Stimulated activated CD4-positive, alpha-beta T cell treated with anti-CD3 and anti-CD28 coated beads, Interleukin-4, amount 100 ng/mL, for 4 hours (primary cell): ENCODE measurements at regions not wholly inside any gene's neighbourhood (a gene's known extent, or its start where the extent isn't known, plus 50 kb on each side); places are given as distances from the start of the nearest gene placed in this dataset.
"Not testable (repeated sequence)": the region's sequence is repeated elsewhere in the genome, so short reads cannot be mapped to it uniquely, and the experiment has no call there.

ENCODE experiments used
- DNase-seq, 2 experiments: peaks; one replicate each; pipeline ENCODE4 v3.0.0-alpha.2; 2020

GRCh38 chrX:829145-829544 lies 198.6 kb downstream of the SHOX start:
- no peak for DNase-seq

- no peak for DNase-seq
These were observed 197.9 kb downstream of the SHOX start for GRCh38 chrX:828411-828959.

GRCh38 chrX:826448-826847 lies 195.9 kb downstream of the SHOX start:
- DNase-seq, result no peak

- no peak for DNase-seq
These were observed 195.4 kb downstream of the SHOX start for GRCh38 chrX:825991-826390.

GRCh38 chrX:823073-823472 lies 192.5 kb downstream of the SHOX start:
- DNase-seq, result not testable (repeated sequence)

- DNase-seq, result no peak
These were observed 190.9 kb downstream of the SHOX start for GRCh38 chrX:821327-822107.

GRCh38 chrX:819684-820083 lies 189.1 kb downstream of the SHOX start:
- no peak for DNase-seq

- DNase-seq, result no peak
These were observed 187.2 kb downstream of the SHOX start for GRCh38 chrX:817759-818300.

GRCh38 chrX:817147-817546 lies 186.6 kb downstream of the SHOX start:
- not testable (repeated sequence) for DNase-seq

- DNase-seq, result no peak
These were observed 185.8 kb downstream of the SHOX start for GRCh38 chrX:816411-816810.

GRCh38 chrX:810186-810585 lies 179.6 kb downstream of the SHOX start:
- no peak for DNase-seq

GRCh38 chrX:809081-809480 lies 178.5 kb downstream of the SHOX start:
- no peak for DNase-seq

- DNase-seq, result no peak
These were observed 176.0 kb downstream of the SHOX start for GRCh38 chrX:806586-806985.

- no peak for DNase-seq
These were observed 175.4 kb downstream of the SHOX start for GRCh38 chrX:805988-806387.

- no peak for DNase-seq
These were observed 174.6 kb downstream of the SHOX start for GRCh38 chrX:805103-805670.

GRCh38 chrX:802846-803245 lies 172.3 kb downstream of the SHOX start:
- DNase-seq, result no peak

GRCh38 chrX:799808-800207 lies 169.2 kb downstream of the SHOX start:
- no peak for DNase-seq

- no peak for DNase-seq
These were observed 163.7 kb downstream of the SHOX start for GRCh38 chrX:794311-794710.

- no peak for DNase-seq
These were observed 162.7 kb downstream of the SHOX start for GRCh38 chrX:793216-793770.

GRCh38 chrX:791479-792034 lies 161.0 kb downstream of the SHOX start:
- DNase-seq, result no peak

- DNase-seq, result no peak
These were observed 160.3 kb downstream of the SHOX start for GRCh38 chrX:790783-791360.

GRCh38 chrX:790041-790506 lies 159.5 kb downstream of the SHOX start:
- no peak for DNase-seq

GRCh38 chrX:789096-789495 lies 158.5 kb downstream of the SHOX start:
- no peak for DNase-seq
